ENCODE measurements at regions not wholly inside any gene's neighbourhood (a gene's known extent, or its start where the extent isn't known, plus 50 kb on each side); places are given as distances from the start of the nearest gene placed in this dataset.
A peak's percentile ranks its signal among the peaks of the same experiment; 100 is the strongest.

- Histone ChIP-seq H3K27me3 (ENCODE audit: insufficient read depth, low read length) (peaks cover 43% of the 10 kb centered on the region), H3K4me1 (ENCODE audit: insufficient read depth, low read length) (peaks cover 8% of the 10 kb centered on the region; the same call in 1 of the 2 replicates), H3K4me3 (ENCODE audit: low read length) (peak overlapping the region; percentile 62), H3K9ac (ENCODE audit: low read depth, low read length) (no peak overlapping the region), H3K9me3 (ENCODE audit: insufficient read depth, low read depth, low read length) (no peaks in the 10 kb centered on the region), H3K27ac (ENCODE audit: low read depth, low read length) (no peak overlapping the region), H3K36me3 (ENCODE audit: insufficient read depth, low read length) (no peaks in the 10 kb centered on the region)
- 50% methylated on average over 41 of the region's 41 CpGs for WGBS
Observed at GRCh38 chr1:63073309-63074306, 248.8 kb upstream of the FOXD3 start.

- H3K27me3 ChIP-seq (ENCODE audit: insufficient read depth, low read length), result peaks cover 43% of the 10 kb centered on the region
- WGBS, result 86% methylated on average over 15 of the region's 15 CpGs
- H3K9ac ChIP-seq (ENCODE audit: low read depth, low read length), result no peak overlapping the region
- H3K36me3 ChIP-seq (ENCODE audit: insufficient read depth, low read length), result no peaks in the 10 kb centered on the region
- H3K27ac ChIP-seq (ENCODE audit: low read depth, low read length), result no peak overlapping the region
- no peaks in the 10 kb centered on the region for H3K9me3 ChIP-seq (ENCODE audit: insufficient read depth, low read depth, low read length)
- peak overlapping the region; percentile 62 for H3K4me3 ChIP-seq (ENCODE audit: low read length)
- H3K4me1 ChIP-seq (ENCODE audit: insufficient read depth, low read length), result peaks cover 8% of the 10 kb centered on the region; the same call in 1 of the 2 replicates
Observed at GRCh38 chr1:63074321-63074720, 248.0 kb upstream of the FOXD3 start.

GRCh38 chr1:63082766-63083165, 239.6 kb upstream of the FOXD3 start:
- WGBS, result 85% methylated on average over 3 of the region's 3 CpGs
- H3K4me3 ChIP-seq (ENCODE audit: low read length), result no peak overlapping the region
- no peak overlapping the region for H3K27ac ChIP-seq (ENCODE audit: low read depth, low read length)
- no peaks in the 10 kb centered on the region for H3K9me3 ChIP-seq (ENCODE audit: insufficient read depth, low read depth, low read length)
- H3K4me1 ChIP-seq (ENCODE audit: insufficient read depth, low read length), result no peaks in the 10 kb centered on the region
- H3K9ac ChIP-seq (ENCODE audit: low read depth, low read length), result no peak overlapping the region
- no peaks in the 10 kb centered on the region for H3K36me3 ChIP-seq (ENCODE audit: insufficient read depth, low read length)
- no peaks in the 10 kb centered on the region for H3K27me3 ChIP-seq (ENCODE audit: insufficient read depth, low read length)

- no peak overlapping the region for H3K27ac ChIP-seq (ENCODE audit: low read depth, low read length)
- 53% methylated on average over 10 of the region's 10 CpGs for WGBS
- H3K27me3 ChIP-seq (ENCODE audit: insufficient read depth, low read length), result no peaks in the 10 kb centered on the region
- H3K4me1 ChIP-seq (ENCODE audit: insufficient read depth, low read length), result peaks cover 6% of the 10 kb centered on the region; the same call in 1 of the 2 replicates
- H3K36me3 ChIP-seq (ENCODE audit: insufficient read depth, low read length), result no peaks in the 10 kb centered on the region
- H3K4me3 ChIP-seq (ENCODE audit: low read length), result no peak overlapping the region
- no peaks in the 10 kb centered on the region for H3K9me3 ChIP-seq (ENCODE audit: insufficient read depth, low read depth, low read length)
- peak overlapping the region; percentile 18; the same call in 1 of the 2 replicates for H3K9ac ChIP-seq (ENCODE audit: low read depth, low read length)
Observed at GRCh38 chr1:63087966-63088365, 234.4 kb upstream of the FOXD3 start.

GRCh38 chr1:63099188-63099587, 223.2 kb upstream of the FOXD3 start:
- Histone ChIP-seq H3K9ac (ENCODE audit: low read depth, low read length) (no peak overlapping the region), H3K4me1 (ENCODE audit: insufficient read depth, low read length) (peaks cover 9% of the 10 kb centered on the region; the same call in 1 of the 2 replicates), H3K4me3 (ENCODE audit: low read length) (no peak overlapping the region), H3K27ac (ENCODE audit: low read depth, low read length) (no peak overlapping the region), H3K27me3 (ENCODE audit: insufficient read depth, low read length) (no peaks in the 10 kb centered on the region), H3K9me3 (ENCODE audit: insufficient read depth, low read depth, low read length) (no peaks in the 10 kb centered on the region), H3K36me3 (ENCODE audit: insufficient read depth, low read length) (no peaks in the 10 kb centered on the region)
- 91% methylated on average over 2 of the region's 2 CpGs for WGBS

GRCh38 chr1:63101336-63101735, 221.0 kb upstream of the FOXD3 start:
- Histone ChIP-seq H3K27ac (ENCODE audit: low read depth, low read length) (no peak overlapping the region), H3K4me1 (ENCODE audit: insufficient read depth, low read length) (peaks cover 29% of the 10 kb centered on the region), H3K27me3 (ENCODE audit: insufficient read depth, low read length) (no peaks in the 10 kb centered on the region), H3K9ac (ENCODE audit: low read depth, low read length) (no peak overlapping the region), H3K4me3 (ENCODE audit: low read length) (no peak overlapping the region), H3K9me3 (ENCODE audit: insufficient read depth, low read depth, low read length) (no peaks in the 10 kb centered on the region), H3K36me3 (ENCODE audit: insufficient read depth, low read length) (no peaks in the 10 kb centered on the region)
- whole genome bisulfite sequencing, result 82% methylated on average over 3 of the region's 3 CpGs

- H3K36me3 ChIP-seq (ENCODE audit: insufficient read depth, low read length), result no peaks in the 10 kb centered on the region
- H3K27me3 ChIP-seq (ENCODE audit: insufficient read depth, low read length), result no peaks in the 10 kb centered on the region
- no peak overlapping the region for H3K9ac ChIP-seq (ENCODE audit: low read depth, low read length)
- peaks cover 53% of the 10 kb centered on the region for H3K4me1 ChIP-seq (ENCODE audit: insufficient read depth, low read length)
- no peak overlapping the region for H3K4me3 ChIP-seq (ENCODE audit: low read length)
- 63% methylated on average over 1 of the region's 1 CpG for WGBS
- no peaks in the 10 kb centered on the region for H3K9me3 ChIP-seq (ENCODE audit: insufficient read depth, low read depth, low read length)
- no peak overlapping the region for H3K27ac ChIP-seq (ENCODE audit: low read depth, low read length)
Observed at GRCh38 chr1:63103682-63104081, 218.7 kb upstream of the FOXD3 start.

- WGBS, result 5% methylated on average over 1 of the region's 1 CpG
- Histone ChIP-seq H3K9ac (ENCODE audit: low read depth, low read length) (no peak overlapping the region), H3K27me3 (ENCODE audit: insufficient read depth, low read length) (no peaks in the 10 kb centered on the region)
Observed at GRCh38 chr1:63107066-63107465, 215.3 kb upstream of the FOXD3 start.

GRCh38 chr1:63108206-63108605, 214.2 kb upstream of the FOXD3 start:
- no peaks in the 10 kb centered on the region for H3K9me3 ChIP-seq (ENCODE audit: insufficient read depth, low read depth, low read length)
- H3K27me3 ChIP-seq (ENCODE audit: insufficient read depth, low read length), result no peaks in the 10 kb centered on the region
- no peak overlapping the region for H3K4me3 ChIP-seq (ENCODE audit: low read length)
- no peak overlapping the region for H3K27ac ChIP-seq (ENCODE audit: low read depth, low read length)
- peaks cover 76% of the 10 kb centered on the region for H3K4me1 ChIP-seq (ENCODE audit: insufficient read depth, low read length)
- H3K9ac ChIP-seq (ENCODE audit: low read depth, low read length), result no peak overlapping the region
- WGBS, result 100% methylated on average over 1 of the region's 1 CpG
- no peaks in the 10 kb centered on the region for H3K36me3 ChIP-seq (ENCODE audit: insufficient read depth, low read length)

More at GRCh38 chr1:63107066-63107465, 215.3 kb upstream of the FOXD3 start:
- Histone ChIP-seq H3K9me3 (ENCODE audit: insufficient read depth, low read depth, low read length) (no peaks in the 10 kb centered on the region), H3K36me3 (ENCODE audit: insufficient read depth, low read length) (no peaks in the 10 kb centered on the region), H3K27ac (ENCODE audit: low read depth, low read length) (no peak overlapping the region), H3K4me3 (ENCODE audit: low read length) (no peak overlapping the region), H3K4me1 (ENCODE audit: insufficient read depth, low read length) (peaks cover 66% of the 10 kb centered on the region)

- WGBS, result 61% methylated on average over 4 of the region's 4 CpGs
- Histone ChIP-seq H3K4me3 (ENCODE audit: low read length) (no peak overlapping the region), H3K27ac (ENCODE audit: low read depth, low read length) (peak overlapping the region; percentile 2; the same call in 1 of the 2 replicates)
Observed at GRCh38 chr1:63112155-63112900, 210.0 kb upstream of the FOXD3 start.

GRCh38 chr1:63115527-63115926, 206.8 kb upstream of the FOXD3 start:
- H3K9ac ChIP-seq (ENCODE audit: low read depth, low read length), result no peak overlapping the region
- no peak overlapping the region for H3K27ac ChIP-seq (ENCODE audit: low read depth, low read length)
- 0 out of 2 replicates have a peak, but pooled peaks cover 4% of the 10 kb centered on the region for H3K27me3 ChIP-seq (ENCODE audit: insufficient read depth, low read length)
- WGBS, result 89% methylated on average over 3 of the region's 3 CpGs
- H3K4me3 ChIP-seq (ENCODE audit: low read length), result no peak overlapping the region
- no peaks in the 10 kb centered on the region for H3K36me3 ChIP-seq (ENCODE audit: insufficient read depth, low read length)
- peaks cover 45% of the 10 kb centered on the region for H3K4me1 ChIP-seq (ENCODE audit: insufficient read depth, low read length)
- no peaks in the 10 kb centered on the region for H3K9me3 ChIP-seq (ENCODE audit: insufficient read depth, low read depth, low read length)

More at GRCh38 chr1:63112155-63112900, 210.0 kb upstream of the FOXD3 start:
- Histone ChIP-seq H3K27me3 (ENCODE audit: insufficient read depth, low read length) (no peaks in the 10 kb centered on the region), H3K4me1 (ENCODE audit: insufficient read depth, low read length) (peaks cover 61% of the 10 kb centered on the region), H3K36me3 (ENCODE audit: insufficient read depth, low read length) (no peaks in the 10 kb centered on the region), H3K9ac (ENCODE audit: low read depth, low read length) (no peak overlapping the region), H3K9me3 (ENCODE audit: insufficient read depth, low read depth, low read length) (no peaks in the 10 kb centered on the region)
